HEK293 (cell line): ENCODE measurements at regions not wholly inside any gene's neighbourhood (a gene's known extent, or its start where the extent isn't known, plus 50 kb on each side); places are given as distances from the start of the nearest gene placed in this dataset.

Source experiments
- CTCF ChIA-PET: fragments of 350-600 bp; formaldehyde crosslinking; extraction: SDS; loops from one replicate; lab custom pipeline; 2021; ENCODE audit warnings: antibody characterized with exemption; lab: Yijun Ruan, JAX
- POLR2A ChIA-PET: fragments of 300-600 bp; formaldehyde crosslinking; extraction: SDS; loops from one replicate; lab custom pipeline; 2020; ENCODE audit warnings: antibody characterized with exemption, inconsistent platforms; lab: Yijun Ruan, JAX
- H3K27ac ChIP-seq: fragments of 200-500 bp; sonication (Bioruptor generic); 2 replicates; pipeline ENCODE4 v1.5.1; 2014; ENCODE audit warnings: low read depth, low read length, control low read depth, inconsistent platforms; ENCODE audit errors: extremely low read depth
- H3K36me3 ChIP-seq, 2 experiments: fragments of 200-500 bp in 1 of 2; sonication (Bioruptor generic) in 1 of 2; 1 replicate in 1 of 2; 2 replicates in 1 of 2; pipeline ENCODE4 v1.5.1; 2014 to 2017; ENCODE audit warnings: inconsistent platforms in 2 of 2, low read length in 2 of 2; ENCODE audit not compliant: control insufficient read depth in 2 of 2, insufficient read depth in 1 of 2
- H3K4me1 ChIP-seq: fragments of 200-500 bp; sonication (Bioruptor generic); 2 replicates; pipeline ENCODE4 v1.5.1; 2014; ENCODE audit warnings: mild to moderate bottlenecking, low read length, inconsistent platforms; ENCODE audit not compliant: control insufficient read depth, insufficient read depth
- H3K4me3 ChIP-seq: 2 replicates; pipeline ENCODE4 v1.5.1; 2011; ENCODE audit warnings: low read depth, mild to moderate bottlenecking, control low read depth, low read length, moderate library complexity
- H3K9me3 ChIP-seq: fragments of 200-500 bp; sonication (Bioruptor generic); 2 replicates; pipeline ENCODE4 v1.5.1; 2014; ENCODE audit warnings: low read depth, low read length, inconsistent platforms; ENCODE audit not compliant: control insufficient read depth, insufficient read depth
- GFI1B ChIP-seq: fragments of 450-650 bp; formaldehyde crosslinking; IDR thresholded peaks from 2 replicates; pipeline ENCODE4 v1.5.1; 2016; ENCODE audit warnings: missing biosample characterization, missing genetic modification characterization
- HOXA7 ChIP-seq: sonication (generic); formaldehyde crosslinking; IDR thresholded peaks from 2 replicates; pipeline ENCODE4 v1.8.1; 2022; ENCODE audit warnings: missing genetic modification reagents, borderline replicate concordance
- KLF7 ChIP-seq: fragments of 450-650 bp; formaldehyde crosslinking; IDR thresholded peaks from 2 replicates; pipeline ENCODE4 v1.5.1; 2016; ENCODE audit warnings: missing biosample characterization, missing genetic modification characterization, borderline replicate concordance
- PRDM1 ChIP-seq: fragments of 450-650 bp; formaldehyde crosslinking; IDR thresholded peaks from 2 replicates; pipeline ENCODE4; 2016; ENCODE audit warnings: missing biosample characterization, missing genetic modification characterization
- SETDB1 ChIP-seq: IDR thresholded peaks from one replicate; pipeline ENCODE4 v1.6.1; 2017; ENCODE audit warnings: mild to moderate bottlenecking, low read length, moderate library complexity, mixed read lengths; ENCODE audit not compliant: insufficient read length
- ZBTB20 ChIP-seq: fragments of 450-650 bp; formaldehyde crosslinking; IDR thresholded peaks from 2 replicates; pipeline ENCODE4 v1.5.1; 2016; ENCODE audit warnings: missing biosample characterization, missing genetic modification characterization
- ZIC2 ChIP-seq: fragments of 450-650 bp; formaldehyde crosslinking; IDR thresholded peaks from 2 replicates; pipeline ENCODE4 v1.5.1; 2016; ENCODE audit warnings: missing biosample characterization, missing genetic modification characterization
- ZNF132 ChIP-seq: fragments of 450-650 bp; formaldehyde crosslinking; IDR thresholded peaks from 2 replicates; pipeline ENCODE4 v1.5.1; 2017; ENCODE audit warnings: missing biosample characterization, missing genetic modification characterization, borderline replicate concordance
- ZNF133 ChIP-seq: fragments of 450-650 bp; formaldehyde crosslinking; IDR thresholded peaks from 2 replicates; pipeline ENCODE4 v1.5.1; 2016; ENCODE audit warnings: missing biosample characterization, missing genetic modification characterization
- ZNF239 ChIP-seq: fragments of 450-650 bp; formaldehyde crosslinking; IDR thresholded peaks from 2 replicates; pipeline ENCODE4 v1.5.1; 2016; ENCODE audit warnings: missing biosample characterization, missing genetic modification characterization
- ZNF324 ChIP-seq: fragments of 450-650 bp; formaldehyde crosslinking; IDR thresholded peaks from 2 replicates; pipeline ENCODE4 v1.5.1; 2016; ENCODE audit warnings: missing biosample characterization, missing genetic modification characterization
- ZNF391 ChIP-seq: fragments of 450-650 bp; formaldehyde crosslinking; IDR thresholded peaks from 2 replicates; pipeline ENCODE4 v1.5.1; 2016; ENCODE audit warnings: low read depth, missing biosample characterization, missing genetic modification characterization, borderline replicate concordance
- ZNF416 ChIP-seq: fragments of 450-650 bp; formaldehyde crosslinking; IDR thresholded peaks from 2 replicates; pipeline ENCODE4 v1.5.1; 2016; ENCODE audit warnings: missing biosample characterization, missing genetic modification characterization
- ZNF423 ChIP-seq: fragments of 450-650 bp; formaldehyde crosslinking; IDR thresholded peaks from 2 replicates; pipeline ENCODE4 v1.5.1; 2016; ENCODE audit warnings: missing biosample characterization, missing genetic modification characterization
- ZNF510 ChIP-seq: fragments of 450-650 bp; formaldehyde crosslinking; IDR thresholded peaks from 2 replicates; pipeline ENCODE4 v1.5.1; 2018; ENCODE audit warnings: mild to moderate bottlenecking, missing genetic modification characterization, missing biosample characterization; ENCODE audit not compliant: insufficient replicate concordance
- ZNF558 ChIP-seq: fragments of 450-650 bp; formaldehyde crosslinking; IDR thresholded peaks from 2 replicates; pipeline ENCODE4 v1.5.1; 2016; ENCODE audit warnings: missing biosample characterization, missing genetic modification characterization
- ZNF777 ChIP-seq: fragments of 450-650 bp; formaldehyde crosslinking; IDR thresholded peaks from 2 replicates; pipeline ENCODE4 v1.5.1; 2017; ENCODE audit warnings: missing biosample characterization, missing genetic modification characterization, borderline replicate concordance
- ZNF843 ChIP-seq: fragments of 450-650 bp; formaldehyde crosslinking; IDR thresholded peaks from 2 replicates; pipeline ENCODE4 v1.5.1; 2016; ENCODE audit warnings: missing biosample characterization, missing genetic modification characterization
- ZSCAN30 ChIP-seq: fragments of 450-650 bp; IDR thresholded peaks from 2 replicates; pipeline ENCODE4 v1.5.1; 2018; ENCODE audit warnings: missing biosample characterization, mild to moderate bottlenecking, missing genetic modification characterization, moderate library complexity
- TF ChIP-seq, protein P1 (sequence below): fragments of 450-650 bp; formaldehyde crosslinking; IDR thresholded peaks from 2 replicates; pipeline ENCODE4 v1.5.1; 2017; ENCODE audit warnings: missing biosample characterization, missing genetic modification characterization
- TF ChIP-seq, protein P2 (sequence below): fragments of 450-650 bp; formaldehyde crosslinking; IDR thresholded peaks from 2 replicates; pipeline ENCODE4 v1.5.1; 2017; ENCODE audit warnings: missing biosample characterization, mild to moderate bottlenecking, missing genetic modification characterization, moderate library complexity
- TF ChIP-seq, protein P3 (sequence below): fragments of 450-650 bp; formaldehyde crosslinking; IDR thresholded peaks from 2 replicates; pipeline ENCODE4 v1.5.1; 2017; ENCODE audit warnings: missing biosample characterization, missing genetic modification characterization
- TF ChIP-seq, protein P4 (sequence below): fragments of 450-650 bp; formaldehyde crosslinking; IDR thresholded peaks from 2 replicates; pipeline ENCODE4; 2016; ENCODE audit warnings: missing biosample characterization, missing genetic modification characterization
- TF ChIP-seq, protein P5 (sequence below): fragments of 450-650 bp; formaldehyde crosslinking; IDR thresholded peaks from 2 replicates; pipeline ENCODE4 v1.5.1; 2017; ENCODE audit warnings: missing biosample characterization, missing genetic modification characterization

DNA sequence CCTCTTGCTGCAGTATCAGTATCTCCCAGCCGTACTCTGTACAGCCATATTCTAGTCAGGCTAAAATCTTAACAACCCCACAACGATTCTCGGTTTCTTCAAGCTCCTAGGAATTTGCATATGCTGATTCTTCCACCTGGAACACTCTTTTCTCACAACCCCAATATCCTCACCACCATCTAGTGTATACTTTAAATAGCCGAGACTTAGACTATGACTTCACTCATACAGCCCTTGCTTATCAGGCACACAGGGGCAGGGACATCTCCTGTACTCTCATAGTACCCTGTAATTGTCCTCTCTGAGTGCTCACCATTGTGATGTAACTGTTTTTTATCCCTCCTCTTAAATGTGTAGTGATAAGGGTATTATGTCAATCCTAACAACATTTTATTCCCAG is 2126.4 kb upstream of the TENM3 start:
- no peaks in the 10 kb centered on the region for H3K4me1 ChIP-seq
- CTCF ChIA-PET = no interaction called here
- TF ChIP-seq ZNF843 (tag by site-specific recombination) = no peak
- no peak for TF ChIP-seq ZNF133 (tag by site-specific recombination)
- TF ChIP-seq ZNF239 = no peak
- no peak for TF ChIP-seq ZSCAN30 (tag by site-specific recombination)
- no peak for TF ChIP-seq GFI1B
- TF ChIP-seq ZNF391 (tag by site-specific recombination) = no peak
- no peak for TF ChIP-seq ZNF510 (tag by site-specific recombination)
- TF ChIP-seq ZNF558 (tag by site-specific recombination) = no peak
- no peak for TF ChIP-seq ZNF324 (tag by site-specific recombination)
- no peak for TF ChIP-seq ZBTB20 (tag by site-specific recombination)
- no peak for TF ChIP-seq ZNF416 (tag by site-specific recombination)
- no peak for TF ChIP-seq HOXA7 (CRISPR knock-in tag)
- TF ChIP-seq, protein P1, sequence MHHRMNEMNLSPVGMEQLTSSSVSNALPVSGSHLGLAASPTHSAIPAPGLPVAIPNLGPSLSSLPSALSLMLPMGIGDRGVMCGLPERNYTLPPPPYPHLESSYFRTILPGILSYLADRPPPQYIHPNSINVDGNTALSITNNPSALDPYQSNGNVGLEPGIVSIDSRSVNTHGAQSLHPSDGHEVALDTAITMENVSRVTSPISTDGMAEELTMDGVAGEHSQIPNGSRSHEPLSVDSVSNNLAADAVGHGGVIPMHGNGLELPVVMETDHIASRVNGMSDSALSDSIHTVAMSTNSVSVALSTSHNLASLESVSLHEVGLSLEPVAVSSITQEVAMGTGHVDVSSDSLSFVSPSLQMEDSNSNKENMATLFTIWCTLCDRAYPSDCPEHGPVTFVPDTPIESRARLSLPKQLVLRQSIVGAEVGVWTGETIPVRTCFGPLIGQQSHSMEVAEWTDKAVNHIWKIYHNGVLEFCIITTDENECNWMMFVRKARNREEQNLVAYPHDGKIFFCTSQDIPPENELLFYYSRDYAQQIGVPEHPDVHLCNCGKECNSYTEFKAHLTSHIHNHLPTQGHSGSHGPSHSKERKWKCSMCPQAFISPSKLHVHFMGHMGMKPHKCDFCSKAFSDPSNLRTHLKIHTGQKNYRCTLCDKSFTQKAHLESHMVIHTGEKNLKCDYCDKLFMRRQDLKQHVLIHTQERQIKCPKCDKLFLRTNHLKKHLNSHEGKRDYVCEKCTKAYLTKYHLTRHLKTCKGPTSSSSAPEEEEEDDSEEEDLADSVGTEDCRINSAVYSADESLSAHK (tag by site-specific recombination) = no peak
- TF ChIP-seq, protein P2, sequence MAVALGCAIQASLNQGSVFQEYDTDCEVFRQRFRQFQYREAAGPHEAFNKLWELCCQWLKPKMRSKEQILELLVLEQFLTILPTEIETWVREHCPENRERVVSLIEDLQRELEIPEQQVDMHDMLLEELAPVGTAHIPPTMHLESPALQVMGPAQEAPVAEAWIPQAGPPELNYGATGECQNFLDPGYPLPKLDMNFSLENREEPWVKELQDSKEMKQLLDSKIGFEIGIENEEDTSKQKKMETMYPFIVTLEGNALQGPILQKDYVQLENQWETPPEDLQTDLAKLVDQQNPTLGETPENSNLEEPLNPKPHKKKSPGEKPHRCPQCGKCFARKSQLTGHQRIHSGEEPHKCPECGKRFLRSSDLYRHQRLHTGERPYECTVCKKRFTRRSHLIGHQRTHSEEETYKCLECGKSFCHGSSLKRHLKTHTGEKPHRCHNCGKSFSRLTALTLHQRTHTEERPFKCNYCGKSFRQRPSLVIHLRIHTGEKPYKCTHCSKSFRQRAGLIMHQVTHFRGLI = no peak
- TF ChIP-seq, all 188 proteins: peak for 0
- no peaks in the 10 kb centered on the region for H3K36me3 ChIP-seq
- POLR2A ChIA-PET = no interaction called here
- H3K27ac ChIP-seq = no peak overlapping the region
- H3K9me3 ChIP-seq = no peaks in the 10 kb centered on the region
- no peak overlapping the region for H3K4me3 ChIP-seq

DNA sequence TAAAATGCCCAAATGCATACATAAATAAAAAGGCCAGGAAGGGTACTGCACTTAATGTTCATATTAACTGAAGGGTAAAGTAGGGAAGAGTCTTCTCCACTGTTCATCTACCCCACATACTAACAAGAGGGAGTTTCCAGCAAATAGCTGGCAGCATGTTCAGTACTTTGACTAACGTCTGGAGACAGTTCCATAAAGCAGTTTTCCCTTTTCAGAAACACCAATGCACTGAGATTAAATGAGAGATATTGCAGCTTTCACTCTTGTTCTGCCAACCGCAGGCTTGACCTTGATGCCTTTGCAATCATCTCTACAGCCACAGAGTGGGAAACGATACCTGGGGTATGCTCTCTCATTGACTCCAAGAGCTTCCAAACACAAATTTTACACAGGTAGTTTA is 2123.1 kb upstream of the TENM3 start:
- TF ChIP-seq, protein P3, sequence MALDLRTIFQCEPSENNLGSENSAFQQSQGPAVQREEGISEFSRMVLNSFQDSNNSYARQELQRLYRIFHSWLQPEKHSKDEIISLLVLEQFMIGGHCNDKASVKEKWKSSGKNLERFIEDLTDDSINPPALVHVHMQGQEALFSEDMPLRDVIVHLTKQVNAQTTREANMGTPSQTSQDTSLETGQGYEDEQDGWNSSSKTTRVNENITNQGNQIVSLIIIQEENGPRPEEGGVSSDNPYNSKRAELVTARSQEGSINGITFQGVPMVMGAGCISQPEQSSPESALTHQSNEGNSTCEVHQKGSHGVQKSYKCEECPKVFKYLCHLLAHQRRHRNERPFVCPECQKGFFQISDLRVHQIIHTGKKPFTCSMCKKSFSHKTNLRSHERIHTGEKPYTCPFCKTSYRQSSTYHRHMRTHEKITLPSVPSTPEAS (tag by site-specific recombination) = no peak
- TF ChIP-seq KLF7 (tag by site-specific recombination) = no peak
- TF ChIP-seq ZNF423 (tag by site-specific recombination) = no peak
- TF ChIP-seq ZNF777 = no peak
- no peak for TF ChIP-seq ZIC2 (tag by site-specific recombination)
- no peak for TF ChIP-seq PRDM1 (tag by site-specific recombination)
- no peak for TF ChIP-seq ZNF132
- no peak for TF ChIP-seq SETDB1
- TF ChIP-seq, protein P4, sequence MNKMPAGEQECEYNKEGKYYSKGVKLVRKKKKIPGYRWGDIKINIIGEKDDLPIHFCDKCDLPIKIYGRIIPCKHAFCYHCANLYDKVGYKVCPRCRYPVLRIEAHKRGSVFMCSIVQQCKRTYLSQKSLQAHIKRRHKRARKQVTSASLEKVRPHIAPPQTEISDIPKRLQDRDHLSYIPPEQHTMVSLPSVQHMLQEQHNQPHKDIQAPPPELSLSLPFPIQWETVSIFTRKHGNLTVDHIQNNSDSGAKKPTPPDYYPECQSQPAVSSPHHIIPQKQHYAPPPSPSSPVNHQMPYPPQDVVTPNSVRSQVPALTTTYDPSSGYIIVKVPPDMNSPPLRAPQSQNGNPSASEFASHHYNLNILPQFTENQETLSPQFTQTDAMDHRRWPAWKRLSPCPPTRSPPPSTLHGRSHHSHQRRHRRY (tag by site-specific recombination) = no peak
- TF ChIP-seq, protein P5, sequence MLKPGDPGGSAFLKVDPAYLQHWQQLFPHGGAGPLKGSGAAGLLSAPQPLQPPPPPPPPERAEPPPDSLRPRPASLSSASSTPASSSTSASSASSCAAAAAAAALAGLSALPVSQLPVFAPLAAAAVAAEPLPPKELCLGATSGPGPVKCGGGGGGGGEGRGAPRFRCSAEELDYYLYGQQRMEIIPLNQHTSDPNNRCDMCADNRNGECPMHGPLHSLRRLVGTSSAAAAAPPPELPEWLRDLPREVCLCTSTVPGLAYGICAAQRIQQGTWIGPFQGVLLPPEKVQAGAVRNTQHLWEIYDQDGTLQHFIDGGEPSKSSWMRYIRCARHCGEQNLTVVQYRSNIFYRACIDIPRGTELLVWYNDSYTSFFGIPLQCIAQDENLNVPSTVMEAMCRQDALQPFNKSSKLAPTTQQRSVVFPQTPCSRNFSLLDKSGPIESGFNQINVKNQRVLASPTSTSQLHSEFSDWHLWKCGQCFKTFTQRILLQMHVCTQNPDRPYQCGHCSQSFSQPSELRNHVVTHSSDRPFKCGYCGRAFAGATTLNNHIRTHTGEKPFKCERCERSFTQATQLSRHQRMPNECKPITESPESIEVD (tag by site-specific recombination) = no peak
- Histone ChIP-seq H3K36me3 (no peaks in the 10 kb centered on the region), H3K4me1 (no peaks in the 10 kb centered on the region), H3K9me3 (no peaks in the 10 kb centered on the region), H3K4me3 (no peak overlapping the region), H3K27ac (no peak overlapping the region)
- POLR2A ChIA-PET = no interaction called here
- CTCF ChIA-PET = interaction anchor here (1.2 kb wide), 1 partner anchor 330 kb away, joined by 4 read pairs; no protein-coding TSS in a partner anchor
